HG03565 (cell line): ENCODE measurements at regions not wholly inside any gene's neighbourhood (a gene's known extent, or its start where the extent isn't known, plus 50 kb on each side); places are given as distances from the start of the nearest gene placed in this dataset.

ENCODE experiments used
- ATAC-seq: cut with Tn5 transposase; IDR thresholded peaks from one replicate; pipeline ENCODE4 v1.9.1; 2021; ENCODE audit warnings: mild to moderate bottlenecking, moderate library complexity; ENCODE audit not compliant: unreplicated experiment

GRCh38 chr2:128903637-128904036 lies 585.0 kb upstream of the HS6ST1 start:
- ATAC-seq: no peak

- no peak for ATAC-seq
These were observed 592.6 kb upstream of the HS6ST1 start for GRCh38 chr2:128911276-128911675.

- ATAC-seq: no peak
These were observed 595.7 kb upstream of the HS6ST1 start for GRCh38 chr2:128914320-128914719.

GRCh38 chr2:128921751-128922150 lies 603.1 kb upstream of the HS6ST1 start:
- ATAC-seq: no peak

- ATAC-seq: no peak
These were observed 603.5 kb upstream of the HS6ST1 start for GRCh38 chr2:128922154-128922553.

- ATAC-seq: no peak
These were observed 607.0 kb upstream of the HS6ST1 start for GRCh38 chr2:128925631-128926030.

GRCh38 chr2:128930101-128930500 lies 611.4 kb upstream of the HS6ST1 start:
- ATAC-seq: no peak

GRCh38 chr2:128940378-128940777 lies 621.7 kb upstream of the HS6ST1 start:
- ATAC-seq: no peak

- ATAC-seq: no peak
These were observed 623.1 kb upstream of the HS6ST1 start for GRCh38 chr2:128941751-128942150.

GRCh38 chr2:128949360-128949759 lies 630.7 kb upstream of the HS6ST1 start:
- ATAC-seq: no peak

- ATAC-seq: no peak
These were observed 632.1 kb upstream of the HS6ST1 start for GRCh38 chr2:128950758-128951157.

GRCh38 chr2:128958241-128958640 lies 639.6 kb upstream of the HS6ST1 start:
- ATAC-seq: no peak

- ATAC-seq: no peak
These were observed 649.0 kb upstream of the HS6ST1 start for GRCh38 chr2:128967646-128968045.

GRCh38 chr2:128969374-128969773 lies 650.7 kb upstream of the HS6ST1 start:
- ATAC-seq: no peak

GRCh38 chr2:128970332-128971116 lies 651.9 kb upstream of the HS6ST1 start:
- ATAC-seq: no peak

GRCh38 chr2:128973566-128973965 lies 654.9 kb upstream of the HS6ST1 start:
- ATAC-seq: no peak

GRCh38 chr2:128978212-128978611 lies 659.5 kb upstream of the HS6ST1 start:
- no peak for ATAC-seq

- ATAC-seq: no peak
These were observed 660.5 kb upstream of the HS6ST1 start for GRCh38 chr2:128979182-128979581.

GRCh38 chr2:128980475-128980874 lies 661.8 kb upstream of the HS6ST1 start:
- ATAC-seq: no peak

GRCh38 chr2:128981353-128981752 lies 662.7 kb upstream of the HS6ST1 start:
- no peak for ATAC-seq

GRCh38 chr2:128982001-128982400 lies 663.3 kb upstream of the HS6ST1 start:
- ATAC-seq: no peak

- no peak for ATAC-seq
These were observed 664.0 kb upstream of the HS6ST1 start for GRCh38 chr2:128982670-128983069.

GRCh38 chr2:128983094-128983493 lies 664.4 kb upstream of the HS6ST1 start:
- no peak for ATAC-seq
